Hematopoietic multipotent progenitor cell treated with erythropoietin and hydrocortisone succinate and interleukin-3 and kit ligand, for 17 days (in vitro differentiated cells): ENCODE measurements at regions not wholly inside any gene's neighbourhood (a gene's known extent, or its start where the extent isn't known, plus 50 kb on each side); places are given as distances from the start of the nearest gene placed in this dataset.

Experiments
- DNase-seq: peaks from one replicate; pipeline ENCODE4 v3.0.0-alpha.2; 2015; ENCODE audit warnings: low spot score

GRCh38 chr3:177300842-177301241 lies 103.6 kb upstream of the TBL1XR1 start:
- no peak for DNase-seq

- no peak for DNase-seq
These were observed 109.0 kb upstream of the TBL1XR1 start for GRCh38 chr3:177306252-177306651.

- no peak for DNase-seq
These were observed 110.1 kb upstream of the TBL1XR1 start for GRCh38 chr3:177307391-177307790.

GRCh38 chr3:177307826-177308225 lies 110.5 kb upstream of the TBL1XR1 start:
- DNase-seq, result no peak

GRCh38 chr3:177308286-177308685 lies 111.0 kb upstream of the TBL1XR1 start:
- DNase-seq, result no peak

- no peak for DNase-seq
These were observed 111.6 kb upstream of the TBL1XR1 start for GRCh38 chr3:177308911-177309310.

GRCh38 chr3:177312491-177312890 lies 115.2 kb upstream of the TBL1XR1 start:
- DNase-seq, result no peak

GRCh38 chr3:177314897-177315296 lies 117.6 kb upstream of the TBL1XR1 start:
- no peak for DNase-seq

GRCh38 chr3:177317247-177317646 lies 120.0 kb upstream of the TBL1XR1 start:
- no peak for DNase-seq

- no peak for DNase-seq
These were observed 121.3 kb upstream of the TBL1XR1 start for GRCh38 chr3:177318559-177318958.

- DNase-seq, result no peak
These were observed 123.5 kb upstream of the TBL1XR1 start for GRCh38 chr3:177320765-177321247.

- DNase-seq, result no peak
These were observed 124.5 kb upstream of the TBL1XR1 start for GRCh38 chr3:177321819-177322218.

GRCh38 chr3:177322881-177323280 lies 125.6 kb upstream of the TBL1XR1 start:
- no peak for DNase-seq

- no peak for DNase-seq
These were observed 132.6 kb upstream of the TBL1XR1 start for GRCh38 chr3:177329854-177330253.

GRCh38 chr3:177330779-177331178 lies 133.5 kb upstream of the TBL1XR1 start:
- no peak for DNase-seq

GRCh38 chr3:177331203-177331835 lies 134.0 kb upstream of the TBL1XR1 start:
- no peak for DNase-seq

- DNase-seq, result no peak
These were observed 135.7 kb upstream of the TBL1XR1 start for GRCh38 chr3:177332955-177333354.

- no peak for DNase-seq
These were observed 136.5 kb upstream of the TBL1XR1 start for GRCh38 chr3:177333533-177334520.

GRCh38 chr3:177334803-177335202 lies 137.5 kb upstream of the TBL1XR1 start:
- no peak for DNase-seq

GRCh38 chr3:177335728-177336127 lies 138.4 kb upstream of the TBL1XR1 start:
- DNase-seq, result no peak

- no peak for DNase-seq
These were observed 139.7 kb upstream of the TBL1XR1 start for GRCh38 chr3:177336873-177337450.

- DNase-seq, result no peak
These were observed 140.5 kb upstream of the TBL1XR1 start for GRCh38 chr3:177337541-177338331.
